K562 (cell line): ENCODE measurements at regions not wholly inside any gene's neighbourhood (a gene's known extent, or its start where the extent isn't known, plus 50 kb on each side); places are given as distances from the start of the nearest gene placed in this dataset.

Experiments used
- CHD2 ChIP-seq: IDR thresholded peaks from 2 replicates; pipeline ENCODE4 v1.6.1; 2011; ENCODE audit warnings: low read depth, low read length
- EP300 ChIP-seq: IDR thresholded peaks from 2 replicates; pipeline ENCODE4 v1.6.1; 2012; ENCODE audit warnings: low read length, improper control_type of control experiment
- GATA2 ChIP-seq: sonication (generic); formaldehyde crosslinking; IDR thresholded peaks from 2 replicates; pipeline ENCODE4 v1.4.0; 2020; ENCODE audit warnings: mild to moderate bottlenecking, missing genetic modification reagents
- GATAD2B ChIP-seq: fragments of 450-650 bp; IDR thresholded peaks from 2 replicates; pipeline ENCODE4 v1.6.1; 2017; ENCODE audit warnings: mild to moderate bottlenecking, borderline replicate concordance
- KDM1A ChIP-seq, 2 experiments: fragments of 450-650 bp; IDR thresholded peaks; 2 replicates each; pipeline ENCODE4 v1.6.1; 2016; ENCODE audit warnings: mild to moderate bottlenecking in 2 of 2
- KLF10 ChIP-seq: fragments of 250-450 bp; sonication (Bioruptor Pico); IDR thresholded peaks from 2 replicates; pipeline ENCODE4 v1.6.1; 2021; ENCODE audit warnings: matching md5 sums
- KLF16 ChIP-seq: IDR thresholded peaks from 2 replicates; pipeline ENCODE4 v1.6.1; 2016; ENCODE audit warnings: antibody characterized with exemption
- NFATC3 ChIP-seq: fragments of 450-650 bp; IDR thresholded peaks from 2 replicates; pipeline ENCODE4 v1.6.1; 2017; ENCODE audit warnings: mild to moderate bottlenecking
- PHF21A ChIP-seq: fragments of 450-650 bp; IDR thresholded peaks from 2 replicates; pipeline ENCODE4 v1.6.1; 2017; ENCODE audit warnings: low read depth, borderline replicate concordance
- RBM14 ChIP-seq: fragments of 200-400 bp; formaldehyde crosslinking; IDR thresholded peaks from 2 replicates; pipeline ENCODE4 v1.6.1; 2018; ENCODE audit warnings: low read depth, mild to moderate bottlenecking, low read length, moderate library complexity, borderline replicate concordance; ENCODE audit not compliant: insufficient read depth
- RBM39 ChIP-seq: fragments of 200-400 bp; formaldehyde crosslinking; optimal IDR thresholded peaks from 2 replicates; pipeline ENCODE3; 2018; ENCODE audit warnings: low read depth, low read length
- SMAD4 ChIP-seq: fragments of 250-450 bp; sonication (Bioruptor Pico); conservative IDR thresholded peaks from 2 replicates; pipeline ENCODE4 v1.8.0; 2021; ENCODE audit warnings: inconsistent platforms, mild to moderate bottlenecking, moderate library complexity
- ZKSCAN1 ChIP-seq: fragments of 150-350 bp; IDR thresholded peaks from 2 replicates; pipeline ENCODE4 v1.6.1; 2016; ENCODE audit warnings: low read depth, low read length
- ZNF184 ChIP-seq: sonication (generic); formaldehyde crosslinking; IDR thresholded peaks from 2 replicates; pipeline ENCODE4 v1.5.0; 2020; ENCODE audit warnings: missing genetic modification reagents
- ZNF239 ChIP-seq: fragments of 250-450 bp; sonication (Bioruptor Pico); IDR thresholded peaks from 2 replicates; pipeline ENCODE4 v1.4.0; 2020; ENCODE audit warnings: mild to moderate bottlenecking
- ZNF407 ChIP-seq: fragments of 450-650 bp; IDR thresholded peaks from 2 replicates; pipeline ENCODE4 v1.6.1; 2016; ENCODE audit warnings: low read depth
- ZNF507 ChIP-seq: conservative IDR thresholded peaks from 2 replicates; pipeline ENCODE4 v1.6.1; 2017; ENCODE audit warnings: missing genetic modification characterization, missing compliant biosample characterization
- ZNF551 ChIP-seq: fragments of 250-450 bp; sonication (Bioruptor Pico); IDR thresholded peaks from 2 replicates; pipeline ENCODE4 v1.5.0; 2021; ENCODE audit warnings: mild to moderate bottlenecking, moderate library complexity
- ZNF583 ChIP-seq: fragments of 250-450 bp; sonication (Bioruptor Pico); IDR thresholded peaks from 2 replicates; pipeline ENCODE4 v1.4.0; 2020
- TF ChIP-seq, protein P1 (sequence below): fragments of 150-350 bp; IDR thresholded peaks from 2 replicates; pipeline ENCODE4 v1.6.1; 2014; ENCODE audit warnings: low read depth, mild to moderate bottlenecking, low read length, borderline replicate concordance

DNA sequence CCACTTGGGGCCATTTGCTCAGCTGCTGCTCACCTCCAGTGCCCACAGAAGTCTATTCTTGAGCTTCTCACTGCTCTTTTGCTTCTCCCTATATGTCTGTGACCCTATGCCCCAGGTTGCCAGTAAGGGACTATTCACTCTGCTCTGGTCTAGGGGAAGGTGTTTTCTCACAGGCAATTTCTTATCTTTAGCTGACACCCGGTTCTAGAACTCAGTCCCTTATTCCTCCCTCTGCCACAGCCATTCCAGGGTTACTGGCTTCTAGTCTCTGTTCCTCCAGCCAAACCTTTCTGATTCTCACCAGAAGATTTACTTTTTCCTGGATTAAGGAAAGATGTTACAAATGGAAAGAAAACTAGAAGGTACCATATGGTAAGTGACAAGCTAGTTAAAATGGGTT, 574.0 kb downstream of the NTRK3 start (continued):
- TF ChIP-seq GATAD2B (0 out of 2 replicates have a peak, but pooled peaks have one; percentile 25), ZNF407 (no peak), CHD2 (no peak), EP300 (peak; percentile 59; the same call in 1 of the 2 replicates), RBM39 (no peak), KLF16 (peak; percentile 38; the same call in 1 of the 2 replicates), ZKSCAN1 (no peak), GATA2 (CRISPR knock-in tag) (no peak), ZNF184 (no peak), KLF10 (CRISPR knock-in tag) (no peak), RBM14 (no peak), KDM1A (IDR thresholded peaks at IDR 0.05) (peak in 1 of 2 experiments; percentile 34; a peak in 1 of 4 replicates), SMAD4 (CRISPR knock-in tag) (peak; percentile 30; the same call in 1 of the 2 replicates), ZNF507 (no peak), ZNF583 (CRISPR knock-in tag) (no peak), NFATC3 (no peak), ZNF239 (no peak), PHF21A (no peak), ZNF551 (CRISPR knock-in tag) (no peak)
- TF ChIP-seq, protein P1, sequence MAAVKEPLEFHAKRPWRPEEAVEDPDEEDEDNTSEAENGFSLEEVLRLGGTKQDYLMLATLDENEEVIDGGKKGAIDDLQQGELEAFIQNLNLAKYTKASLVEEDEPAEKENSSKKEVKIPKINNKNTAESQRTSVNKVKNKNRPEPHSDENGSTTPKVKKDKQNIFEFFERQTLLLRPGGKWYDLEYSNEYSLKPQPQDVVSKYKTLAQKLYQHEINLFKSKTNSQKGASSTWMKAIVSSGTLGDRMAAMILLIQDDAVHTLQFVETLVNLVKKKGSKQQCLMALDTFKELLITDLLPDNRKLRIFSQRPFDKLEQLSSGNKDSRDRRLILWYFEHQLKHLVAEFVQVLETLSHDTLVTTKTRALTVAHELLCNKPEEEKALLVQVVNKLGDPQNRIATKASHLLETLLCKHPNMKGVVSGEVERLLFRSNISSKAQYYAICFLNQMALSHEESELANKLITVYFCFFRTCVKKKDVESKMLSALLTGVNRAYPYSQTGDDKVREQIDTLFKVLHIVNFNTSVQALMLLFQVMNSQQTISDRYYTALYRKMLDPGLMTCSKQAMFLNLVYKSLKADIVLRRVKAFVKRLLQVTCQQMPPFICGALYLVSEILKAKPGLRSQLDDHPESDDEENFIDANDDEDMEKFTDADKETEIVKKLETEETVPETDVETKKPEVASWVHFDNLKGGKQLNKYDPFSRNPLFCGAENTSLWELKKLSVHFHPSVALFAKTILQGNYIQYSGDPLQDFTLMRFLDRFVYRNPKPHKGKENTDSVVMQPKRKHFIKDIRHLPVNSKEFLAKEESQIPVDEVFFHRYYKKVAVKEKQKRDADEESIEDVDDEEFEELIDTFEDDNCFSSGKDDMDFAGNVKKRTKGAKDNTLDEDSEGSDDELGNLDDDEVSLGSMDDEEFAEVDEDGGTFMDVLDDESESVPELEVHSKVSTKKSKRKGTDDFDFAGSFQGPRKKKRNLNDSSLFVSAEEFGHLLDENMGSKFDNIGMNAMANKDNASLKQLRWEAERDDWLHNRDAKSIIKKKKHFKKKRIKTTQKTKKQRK = no peak
